ENCODE measurements at regions not wholly inside any gene's neighbourhood (a gene's known extent, or its start where the extent isn't known, plus 50 kb on each side); places are given as distances from the start of the nearest gene placed in this dataset.
"Not testable (repeated sequence)": the region's sequence is repeated elsewhere in the genome, so short reads cannot be mapped to it uniquely, and the experiment has no call there.

DNA sequence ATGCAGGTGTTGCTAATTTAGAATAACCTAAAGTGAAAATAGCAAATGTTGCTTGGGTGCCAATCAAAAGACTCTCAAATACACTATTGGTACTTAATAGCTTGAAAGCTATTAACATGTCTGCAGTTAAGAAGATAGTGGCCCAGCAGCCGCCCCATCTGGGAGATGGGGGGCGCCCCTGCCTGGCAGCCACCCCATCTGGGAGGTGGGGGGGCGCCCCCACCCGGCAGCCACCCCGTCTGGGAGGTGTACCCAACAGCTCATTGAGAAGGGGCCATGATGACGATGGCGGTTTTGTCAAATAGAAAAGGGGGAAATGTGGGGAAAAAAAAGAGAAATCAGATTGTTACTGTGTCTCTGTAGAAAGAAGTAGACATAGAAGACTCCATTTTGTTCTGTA is 923.1 kb upstream of the MDGA2 start:
- DNase-seq (ENCODE audit: low read depth in 2 of 2) = no peak

DNA sequence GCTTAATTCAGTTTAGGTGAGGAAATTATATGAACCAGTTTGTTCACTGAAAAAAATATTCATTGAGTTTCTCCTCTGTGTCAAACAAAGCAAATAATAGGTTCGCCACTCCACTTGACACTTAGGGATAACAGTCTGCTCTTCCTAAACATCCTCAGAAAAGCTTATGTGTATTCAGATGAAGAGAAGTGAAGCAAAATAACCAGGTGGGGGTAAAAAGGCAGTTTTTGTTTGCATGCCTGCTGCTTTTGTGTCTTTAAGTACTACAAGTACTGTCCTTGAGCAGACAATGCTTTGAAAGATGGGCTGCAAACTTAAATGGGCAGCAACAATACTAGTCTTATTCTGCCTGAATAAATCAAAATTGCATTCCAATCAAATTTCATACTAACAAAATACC is 910.7 kb upstream of the MDGA2 start:
- no peak for DNase-seq (ENCODE audit: low read depth in 2 of 2)

DNA sequence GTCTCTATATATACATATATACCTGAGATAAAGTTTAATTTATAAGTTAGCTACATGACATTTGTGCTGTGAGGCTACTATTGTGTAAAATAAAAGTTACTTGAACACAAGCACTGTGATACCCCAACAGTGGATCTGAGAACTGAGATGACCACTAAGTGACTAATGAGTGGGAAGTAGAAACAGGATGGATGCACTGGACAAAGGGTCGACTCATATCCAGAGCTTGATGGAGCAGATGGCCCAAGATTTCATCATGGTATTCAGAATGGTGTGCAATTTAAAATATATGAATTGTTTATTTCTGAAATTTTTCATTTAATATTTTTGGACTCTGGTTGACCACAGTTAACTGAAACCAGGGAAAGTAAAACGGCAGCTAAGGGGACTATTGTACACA is 908.6 kb upstream of the MDGA2 start:
- DNase-seq (ENCODE audit: low read depth in 2 of 2) = no peak

- no peak for DNase-seq (ENCODE audit: low read depth in 2 of 2)
Observed at GRCh38 chr14:48582938-48583337, 907.5 kb upstream of the MDGA2 start.

DNA sequence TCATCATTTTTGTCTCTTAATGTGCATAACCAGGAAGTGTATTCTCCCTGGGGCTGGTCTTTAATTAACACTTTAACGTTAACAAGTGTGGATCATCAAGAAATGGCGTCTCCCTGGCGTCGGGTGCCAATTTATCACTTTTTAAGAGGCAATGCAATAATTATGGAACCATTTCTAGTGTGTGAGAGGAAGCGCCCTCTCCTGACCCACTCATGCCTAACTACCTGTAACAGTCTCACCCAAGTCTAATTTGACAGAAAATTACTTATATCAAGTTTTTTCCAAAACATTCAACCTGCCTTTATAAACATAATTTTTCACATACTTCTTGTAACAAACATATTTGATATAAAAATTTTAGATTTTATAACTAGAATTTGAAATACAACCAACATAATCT is 905.3 kb upstream of the MDGA2 start:
- no peak for DNase-seq (ENCODE audit: low read depth in 2 of 2)

DNA sequence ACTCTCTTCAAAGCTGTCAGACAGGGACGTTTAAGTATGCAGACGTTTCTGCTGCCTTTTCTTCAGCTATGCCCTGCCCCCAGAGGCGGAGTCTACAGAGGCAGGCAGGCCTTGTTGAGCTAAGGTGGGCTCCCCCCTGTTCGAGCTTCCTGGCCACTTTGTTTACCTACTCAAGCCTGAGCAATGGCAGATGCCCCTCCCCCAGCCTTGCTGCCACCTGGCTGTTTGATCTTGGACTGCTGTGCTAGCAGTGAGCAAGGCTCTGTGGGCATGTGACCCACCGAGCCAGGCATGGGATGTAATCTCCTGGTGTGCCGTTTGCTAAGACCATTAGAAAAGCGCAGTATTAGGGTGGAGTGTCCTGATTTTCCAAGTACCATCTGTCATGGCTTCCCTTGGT is 900.4 kb upstream of the MDGA2 start:
- DNase-seq (ENCODE audit: low read depth in 2 of 2) = no peak

DNA sequence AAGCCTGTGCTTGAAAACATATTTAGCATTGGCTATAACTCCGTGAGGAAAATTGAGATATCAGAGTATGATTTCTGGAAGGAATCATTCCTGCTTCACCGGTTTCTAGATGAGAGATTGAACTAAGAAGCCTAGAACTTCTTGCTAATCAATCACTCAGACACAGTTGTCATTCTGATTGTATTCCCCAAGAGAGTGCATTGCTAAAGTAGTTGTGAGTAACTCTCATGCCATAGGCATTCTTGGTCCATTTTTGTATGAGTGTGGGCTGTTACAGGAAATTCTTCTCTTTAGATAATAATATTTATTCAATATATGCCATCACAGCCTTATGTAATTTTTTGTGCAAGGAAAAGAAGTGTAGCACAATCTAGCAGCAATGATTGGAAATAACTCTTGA is 893.3 kb upstream of the MDGA2 start:
- no peak for DNase-seq (ENCODE audit: low read depth in 2 of 2)

DNA sequence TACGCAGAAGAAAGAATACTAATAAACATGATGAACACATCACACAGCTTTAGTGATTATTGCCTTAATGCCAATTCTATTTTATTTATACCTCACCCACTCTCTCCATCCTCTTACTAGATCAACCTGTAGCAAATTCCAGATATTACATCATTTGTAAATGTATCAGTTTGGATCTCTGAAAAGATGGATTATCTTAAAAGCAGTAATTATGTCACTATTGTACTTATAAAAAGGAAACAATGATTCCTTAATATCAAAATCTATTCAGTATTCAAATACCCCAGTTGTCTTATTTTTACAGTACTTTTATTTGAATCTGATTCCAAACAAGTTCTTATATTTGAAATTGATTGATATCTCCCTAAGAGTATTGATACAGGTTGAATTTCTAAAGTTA is 892.8 kb upstream of the MDGA2 start:
- no peak for DNase-seq (ENCODE audit: low read depth in 2 of 2)

- DNase-seq (ENCODE audit: low read depth in 2 of 2) = no peak
Observed at GRCh38 chr14:48563489-48563888, 888.1 kb upstream of the MDGA2 start.

DNA sequence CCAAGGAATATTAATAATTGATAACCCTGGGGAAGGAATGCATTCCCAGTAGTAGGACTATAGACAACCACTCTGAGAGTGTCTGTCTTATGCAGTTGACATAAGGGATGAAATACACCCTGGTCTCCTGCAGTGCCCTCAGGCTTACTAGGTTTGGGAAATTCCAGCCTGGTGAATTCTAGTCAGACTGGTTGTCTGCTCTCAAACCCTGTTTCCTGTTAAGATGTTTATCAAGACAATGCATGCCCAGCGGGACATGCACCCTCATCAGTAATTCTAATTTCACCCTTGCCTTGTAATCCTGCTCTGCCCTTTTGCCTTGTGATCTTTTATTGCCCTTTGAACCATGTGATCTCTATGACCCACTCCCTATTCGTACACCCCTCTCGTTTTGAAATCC is 886.0 kb upstream of the MDGA2 start:
- not testable (repeated sequence) for DNase-seq (ENCODE audit: low read depth in 2 of 2)

DNA sequence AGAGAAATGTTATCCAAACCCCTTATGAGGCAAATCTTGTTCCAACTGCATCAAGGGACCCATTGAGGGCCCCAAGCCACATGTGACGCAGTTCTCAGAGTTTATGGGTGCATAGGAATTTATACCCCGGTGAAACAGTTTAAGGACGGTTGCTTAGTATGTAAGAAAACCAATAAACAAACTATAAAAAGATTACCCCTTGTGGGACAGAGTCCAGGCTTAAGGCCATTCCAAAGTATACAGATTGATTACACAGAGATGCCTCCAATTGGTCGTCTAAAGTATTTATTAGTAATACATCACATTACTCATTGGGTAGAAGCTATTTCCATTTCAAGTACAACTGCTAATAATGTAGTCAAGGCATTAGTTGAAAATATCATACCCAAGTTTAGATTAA is 885.0 kb upstream of the MDGA2 start:
- no peak for DNase-seq (ENCODE audit: low read depth in 2 of 2)

- no peak for DNase-seq (ENCODE audit: low read depth in 2 of 2)
Observed at GRCh38 chr14:48553443-48553842, 878.0 kb upstream of the MDGA2 start.

GRCh38 chr14:48546996-48547395 is 871.6 kb upstream of the MDGA2 start:
- DNase-seq (ENCODE audit: low read depth in 2 of 2) = no peak

DNA sequence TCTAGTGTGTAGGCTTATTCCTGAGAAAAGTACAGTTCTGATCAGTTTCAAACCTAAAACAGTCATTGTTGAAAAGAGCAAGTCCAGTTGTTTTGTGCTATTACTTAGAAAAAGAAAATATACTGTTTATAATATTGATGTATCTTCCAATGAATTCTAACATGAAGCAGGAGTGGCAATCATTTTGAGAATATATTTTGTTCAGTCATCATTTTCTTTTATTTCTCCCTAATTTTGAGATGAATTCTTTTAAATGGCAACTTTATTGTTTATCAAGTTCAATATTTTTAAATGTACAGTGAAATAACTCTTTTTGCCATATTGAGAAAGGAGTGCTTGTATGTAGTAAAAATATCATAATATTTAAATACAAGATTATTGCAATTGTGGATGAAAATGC is 862.2 kb upstream of the MDGA2 start:
- no peak for DNase-seq (ENCODE audit: low read depth in 2 of 2)

GRCh38 chr14:48536318-48536717 is 860.9 kb upstream of the MDGA2 start:
- no peak for DNase-seq (ENCODE audit: low read depth in 2 of 2)

DNA sequence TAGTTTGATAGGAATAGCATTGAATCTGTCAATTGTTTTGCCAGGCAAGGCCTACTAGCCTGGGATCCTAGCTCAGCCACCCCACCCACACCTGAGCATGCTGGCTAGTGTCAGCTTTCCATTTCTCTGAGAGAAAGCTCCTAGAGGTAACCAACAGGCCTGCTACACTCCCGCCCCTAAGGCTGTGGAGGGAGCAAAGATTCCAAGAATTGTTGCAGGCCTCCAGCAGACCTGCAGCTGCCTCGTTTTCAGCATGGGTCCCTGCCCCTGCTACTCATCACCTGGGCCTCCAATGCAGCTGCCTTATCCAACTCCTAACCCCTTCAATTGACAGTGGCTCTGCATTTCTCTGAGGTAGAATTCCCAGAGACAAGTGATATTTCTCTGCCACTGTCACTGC is 852.4 kb upstream of the MDGA2 start:
- DNase-seq (ENCODE audit: low read depth in 2 of 2) = no peak

DNA sequence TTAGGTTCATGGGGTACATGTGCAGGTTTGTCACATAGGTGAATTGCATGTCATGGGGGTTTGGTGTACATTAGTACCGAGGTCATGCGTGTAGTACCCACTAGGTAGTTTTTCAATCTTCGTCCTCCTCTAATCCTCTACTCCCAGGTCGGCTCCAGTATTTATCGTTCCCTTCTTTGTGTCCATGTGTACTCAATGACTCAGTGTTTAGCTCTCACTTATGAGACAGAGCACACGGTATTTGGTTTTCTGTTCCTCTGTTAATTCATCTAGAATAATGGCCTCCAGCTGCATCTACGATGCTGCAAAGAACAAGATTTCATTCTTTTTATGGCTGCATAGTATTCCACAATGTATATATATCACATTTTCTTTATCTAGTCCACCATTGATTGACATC is 850.9 kb upstream of the MDGA2 start:
- DNase-seq (ENCODE audit: low read depth in 2 of 2) = no peak

DNA sequence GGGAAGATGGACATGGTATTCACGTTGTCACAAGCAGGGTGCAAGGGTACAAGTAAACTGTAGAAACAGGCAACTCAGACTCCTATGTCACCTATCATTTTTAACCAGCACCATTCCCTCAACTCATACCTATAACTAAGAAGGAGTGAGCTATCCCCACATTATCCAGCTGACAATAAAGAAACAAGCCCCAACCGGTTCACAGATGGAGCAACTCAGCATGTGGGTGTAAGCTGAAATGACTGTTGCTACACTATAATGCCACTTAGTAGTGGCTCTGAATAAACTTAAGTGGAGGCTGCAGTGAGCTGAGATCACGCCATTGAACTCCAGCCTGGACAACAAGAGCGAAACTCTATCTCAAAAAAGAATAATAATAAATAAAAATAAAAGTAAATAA is 829.5 kb upstream of the MDGA2 start:
- no peak for DNase-seq (ENCODE audit: low read depth in 2 of 2)

DNA sequence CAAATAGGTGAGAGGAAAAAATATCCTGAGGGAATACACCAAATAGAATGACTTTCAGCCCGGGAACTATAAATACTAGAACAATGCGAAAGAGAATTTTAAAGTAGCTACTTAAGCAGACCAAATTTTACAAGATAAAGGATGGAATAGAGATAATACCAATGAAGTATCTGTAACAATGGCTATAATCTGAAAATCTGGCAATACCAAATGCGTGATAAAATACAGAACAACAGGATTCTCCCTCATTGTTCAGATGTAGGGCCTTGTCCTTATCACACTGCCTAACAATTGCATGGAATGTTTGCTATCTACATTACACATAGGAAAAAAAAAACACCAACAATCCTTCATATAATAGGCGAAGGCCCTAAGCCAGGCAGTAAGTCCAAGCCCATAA is 815.4 kb upstream of the MDGA2 start:
- DNase-seq (ENCODE audit: low read depth in 2 of 2) = no peak

- no peak for DNase-seq (ENCODE audit: low read depth in 2 of 2)
Observed at GRCh38 chr14:48473944-48474343, 798.5 kb upstream of the MDGA2 start.

DNA sequence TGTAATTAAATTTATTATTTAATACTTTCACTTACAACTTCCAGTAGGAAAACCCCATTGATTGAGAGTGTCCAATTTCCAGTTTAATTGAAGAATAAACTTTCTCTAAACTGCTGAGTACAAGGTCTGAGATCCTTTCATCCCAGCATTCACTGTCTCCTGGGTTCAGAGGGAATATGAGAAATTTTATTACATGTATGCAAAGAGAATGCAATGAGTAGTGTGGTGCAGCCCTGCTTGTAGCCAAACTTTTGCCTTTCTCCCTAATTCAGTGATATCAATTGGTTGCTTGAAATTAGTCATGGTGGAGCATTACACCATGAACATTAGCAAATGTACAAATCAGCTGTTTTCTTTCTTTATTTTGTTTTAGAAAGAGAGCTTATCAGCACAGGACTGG is 780.6 kb upstream of the MDGA2 start:
- DNase-seq (ENCODE audit: low read depth in 2 of 2) = no peak

DNA sequence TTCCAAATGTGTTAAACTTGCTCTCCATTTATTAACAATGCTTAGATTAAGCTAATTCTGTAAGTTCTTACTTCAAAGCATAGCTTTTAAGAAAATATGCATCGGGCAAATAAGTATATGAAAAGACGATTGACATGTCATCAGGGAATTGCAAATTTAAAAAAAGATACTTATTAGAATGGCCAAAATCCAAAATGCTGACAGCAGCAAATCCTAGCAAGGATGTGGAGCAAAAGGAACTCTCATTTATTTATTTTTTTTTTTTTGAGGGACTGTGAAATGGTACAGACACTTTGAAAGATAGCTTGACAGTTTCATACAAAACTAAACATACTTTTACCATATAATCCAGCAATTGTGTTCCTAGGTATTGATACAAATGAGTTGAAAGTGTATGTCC is 779.5 kb upstream of the MDGA2 start:
- no peak for DNase-seq (ENCODE audit: low read depth in 2 of 2)

GRCh38 chr14:48452437-48452995 is 777.1 kb upstream of the MDGA2 start:
- DNase-seq (ENCODE audit: low read depth in 2 of 2) = no peak

GRCh38 chr14:48435221-48435620 is 759.8 kb upstream of the MDGA2 start:
- DNase-seq (ENCODE audit: low read depth in 2 of 2) = no peak

DNA sequence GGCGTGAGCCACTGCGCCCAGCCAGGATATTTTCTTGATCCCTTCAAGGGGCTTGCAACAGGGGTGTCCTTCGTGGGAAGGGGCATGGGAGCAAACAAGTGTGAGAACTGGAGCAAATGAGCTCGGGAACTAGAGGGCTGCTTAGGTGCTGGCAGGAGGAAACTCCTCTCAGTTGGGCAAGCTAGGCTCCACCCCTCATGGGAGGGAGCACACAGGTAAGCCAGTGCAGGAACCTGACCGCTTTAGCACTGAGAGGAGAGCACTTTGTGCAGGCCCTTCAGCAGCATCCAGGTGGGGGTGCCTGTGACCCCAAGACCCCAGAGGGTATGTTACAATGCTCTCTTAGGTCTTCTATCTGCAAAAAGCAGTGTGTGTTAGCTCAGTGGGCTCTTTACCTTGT is 755.4 kb upstream of the MDGA2 start:
- no peak for DNase-seq (ENCODE audit: low read depth in 2 of 2)

Measured in lung microvascular endothelial cell (primary cell).